ENCODE measurements at regions not wholly inside any gene's neighbourhood (a gene's known extent, or its start where the extent isn't known, plus 50 kb on each side); places are given as distances from the start of the nearest gene placed in this dataset.
"Not testable (repeated sequence)": the region's sequence is repeated elsewhere in the genome, so short reads cannot be mapped to it uniquely, and the experiment has no call there.

- H3K79me2 ChIP-seq = no peaks in the 10 kb centered on the region
- H3K4me2 ChIP-seq (ENCODE audit: low read length) = no peak overlapping the region
- H3K36me3 ChIP-seq (ENCODE audit: control insufficient read depth, insufficient read depth, low read length) = no peaks in the 10 kb centered on the region
- no peak for TF ChIP-seq CTCF (IDR thresholded peaks at IDR 0.05)
- no peak overlapping the region for H2AFZ ChIP-seq
- no peaks in the 10 kb centered on the region for H3K27me3 ChIP-seq (ENCODE audit: control insufficient read depth, insufficient read depth, low read length)
- H3K9me3 ChIP-seq (ENCODE audit: control insufficient read depth, low read length) = no peaks in the 10 kb centered on the region
- peaks cover 3% of the 10 kb centered on the region for H3K4me1 ChIP-seq
- no peak overlapping the region for H3K9ac ChIP-seq
- no peak overlapping the region for H3K27ac ChIP-seq
- no peak overlapping the region for H3K4me3 ChIP-seq (ENCODE audit: low read depth, low read length)
Measured at GRCh38 chr18:32867330-32867729, 94.5 kb upstream of the KLHL14 start.

- H3K36me3 ChIP-seq (ENCODE audit: control insufficient read depth, insufficient read depth, low read length); H2AFZ ChIP-seq; H3K4me2 ChIP-seq (ENCODE audit: low read length); H3K27ac ChIP-seq; H3K9me3 ChIP-seq (ENCODE audit: control insufficient read depth, low read length); H3K4me1 ChIP-seq; H3K9ac ChIP-seq; H3K27me3 ChIP-seq (ENCODE audit: control insufficient read depth, insufficient read depth, low read length); H3K79me2 ChIP-seq; H3K4me3 ChIP-seq (ENCODE audit: low read depth, low read length): not testable (repeated sequence)
Measured at GRCh38 chr18:32862031-32862430, 89.2 kb upstream of the KLHL14 start.

- H3K36me3 ChIP-seq (ENCODE audit: control insufficient read depth, insufficient read depth, low read length) = no peaks in the 10 kb centered on the region
- no peaks in the 10 kb centered on the region for H3K79me2 ChIP-seq
- no peaks in the 10 kb centered on the region for H3K27me3 ChIP-seq (ENCODE audit: control insufficient read depth, insufficient read depth, low read length)
- H3K27ac ChIP-seq = no peak overlapping the region
- no peak overlapping the region for H3K4me3 ChIP-seq (ENCODE audit: low read depth, low read length)
- H2AFZ ChIP-seq = no peak overlapping the region
- no peaks in the 10 kb centered on the region for H3K4me1 ChIP-seq
- H3K9me3 ChIP-seq (ENCODE audit: control insufficient read depth, low read length) = no peaks in the 10 kb centered on the region
- H3K4me2 ChIP-seq (ENCODE audit: low read length) = no peak overlapping the region
- no peak overlapping the region for H3K9ac ChIP-seq
- TF ChIP-seq CTCF (IDR thresholded peaks at IDR 0.05) = no peak
Measured at GRCh38 chr18:32851936-32852335, 79.1 kb upstream of the KLHL14 start.

- no peaks in the 10 kb centered on the region for H3K36me3 ChIP-seq (ENCODE audit: control insufficient read depth, insufficient read depth, low read length)
- no peaks in the 10 kb centered on the region for H3K9me3 ChIP-seq (ENCODE audit: control insufficient read depth, low read length)
- no peak overlapping the region for H3K9ac ChIP-seq
- no peak overlapping the region for H3K4me3 ChIP-seq (ENCODE audit: low read depth, low read length)
- no peaks in the 10 kb centered on the region for H3K27me3 ChIP-seq (ENCODE audit: control insufficient read depth, insufficient read depth, low read length)
- no peaks in the 10 kb centered on the region for H3K79me2 ChIP-seq
- no peak overlapping the region for H3K4me2 ChIP-seq (ENCODE audit: low read length)
- no peak overlapping the region for H3K27ac ChIP-seq
- H2AFZ ChIP-seq = no peak overlapping the region
- H3K4me1 ChIP-seq = no peaks in the 10 kb centered on the region
- TF ChIP-seq CTCF (IDR thresholded peaks at IDR 0.05) = no peak
Measured at GRCh38 chr18:32848826-32849225, 76.0 kb upstream of the KLHL14 start.

- Histone ChIP-seq H3K4me3 (ENCODE audit: low read depth, low read length) (no peak overlapping the region), H3K9ac (no peak overlapping the region), H3K4me1 (no peaks in the 10 kb centered on the region), H2AFZ (no peak overlapping the region), H3K79me2 (no peaks in the 10 kb centered on the region), H3K4me2 (ENCODE audit: low read length) (no peak overlapping the region), H3K27ac (no peak overlapping the region), H3K36me3 (ENCODE audit: control insufficient read depth, insufficient read depth, low read length) (no peaks in the 10 kb centered on the region), H3K9me3 (ENCODE audit: control insufficient read depth, low read length) (no peaks in the 10 kb centered on the region), H3K27me3 (ENCODE audit: control insufficient read depth, insufficient read depth, low read length) (no peaks in the 10 kb centered on the region)
- no peak for TF ChIP-seq CTCF (IDR thresholded peaks at IDR 0.05)
Measured at GRCh38 chr18:32847691-32848090, 74.9 kb upstream of the KLHL14 start.

Measured in parathyroid adenoma (tissue), 2 donors.